GM21515 (cell line): ENCODE measurements at regions not wholly inside any gene's neighbourhood (a gene's known extent, or its start where the extent isn't known, plus 50 kb on each side); places are given as distances from the start of the nearest gene placed in this dataset.

Source experiments
- ATAC-seq: cut with Tn5 transposase; IDR thresholded peaks from one replicate; pipeline ENCODE4 v1.9.1; 2021; ENCODE audit not compliant: unreplicated experiment

DNA sequence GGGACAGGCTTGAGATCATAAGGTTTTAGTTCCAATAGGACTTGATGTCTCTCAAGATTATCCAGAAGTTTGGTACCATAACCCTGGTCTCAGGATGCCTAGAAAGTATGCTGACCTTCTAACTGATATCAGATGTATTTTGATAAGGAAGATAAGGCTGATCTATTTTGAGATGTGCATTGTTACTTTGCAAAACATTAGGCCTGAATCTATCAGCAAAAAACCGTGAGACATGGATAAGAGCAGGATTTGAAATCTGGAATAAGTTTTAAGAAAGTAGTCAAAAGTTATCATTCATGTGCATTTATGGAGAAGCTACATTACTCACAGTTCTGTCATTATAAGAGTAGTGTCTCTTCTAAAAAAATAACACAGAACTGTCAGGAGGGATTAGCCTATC is 467.1 kb upstream of the HS3ST1 start:
- no peak for ATAC-seq

DNA sequence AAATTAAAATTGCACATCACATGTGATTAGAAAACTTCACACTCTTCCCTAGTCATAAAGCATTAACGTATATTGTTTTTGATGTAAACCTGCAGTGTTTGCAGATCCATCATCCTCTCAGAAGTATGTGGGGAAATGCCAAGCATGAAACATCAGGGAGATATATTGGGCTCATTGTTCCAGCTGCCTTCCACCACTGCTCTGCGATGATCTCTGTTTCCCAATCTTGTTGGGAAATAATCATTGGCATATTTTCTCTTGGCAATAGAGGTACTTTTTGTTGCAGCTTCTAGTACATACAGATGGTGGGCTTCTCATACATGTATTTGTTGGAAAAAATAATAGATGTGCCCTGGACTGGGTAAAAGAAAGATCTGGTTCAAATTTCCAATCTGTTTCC is 466.3 kb upstream of the HS3ST1 start:
- no peak for ATAC-seq

DNA sequence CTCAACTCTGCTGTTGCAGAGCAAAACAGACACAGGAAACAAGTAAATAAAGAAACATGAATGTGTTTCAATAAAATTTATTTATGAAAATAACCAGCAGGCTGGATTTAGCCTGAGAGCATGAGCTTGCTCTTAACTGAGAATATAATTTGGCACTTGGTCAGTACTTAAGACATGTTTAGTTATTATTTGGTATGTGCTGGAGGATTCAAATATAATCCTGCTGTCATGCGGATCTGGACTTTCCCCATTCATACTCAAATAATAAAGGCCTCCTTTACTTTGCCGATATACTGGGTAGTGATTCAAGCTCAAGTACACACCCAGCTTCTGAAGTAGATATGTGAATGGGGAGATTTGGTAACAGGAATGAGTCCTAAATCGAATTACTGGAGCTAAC is 465.5 kb upstream of the HS3ST1 start:
- ATAC-seq, result no peak

DNA sequence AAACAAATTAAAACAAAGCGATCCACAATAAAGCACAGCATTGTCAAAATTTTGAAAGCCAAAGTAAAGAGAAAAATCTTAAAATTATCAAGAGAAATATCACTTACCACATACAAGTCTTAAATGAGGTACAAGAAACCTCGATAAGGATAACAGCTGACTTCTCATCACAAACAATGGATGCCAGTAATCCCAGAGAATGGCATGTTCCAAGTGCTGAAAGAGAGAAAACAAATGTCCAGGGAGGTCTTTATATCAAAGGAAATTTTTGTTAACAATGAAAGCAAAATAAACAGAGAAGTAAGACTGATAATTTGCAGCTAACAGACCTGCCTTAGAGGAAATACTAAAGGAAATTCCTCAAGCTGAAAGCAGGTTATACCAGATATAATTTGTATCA is 460.4 kb upstream of the HS3ST1 start:
- no peak for ATAC-seq

DNA sequence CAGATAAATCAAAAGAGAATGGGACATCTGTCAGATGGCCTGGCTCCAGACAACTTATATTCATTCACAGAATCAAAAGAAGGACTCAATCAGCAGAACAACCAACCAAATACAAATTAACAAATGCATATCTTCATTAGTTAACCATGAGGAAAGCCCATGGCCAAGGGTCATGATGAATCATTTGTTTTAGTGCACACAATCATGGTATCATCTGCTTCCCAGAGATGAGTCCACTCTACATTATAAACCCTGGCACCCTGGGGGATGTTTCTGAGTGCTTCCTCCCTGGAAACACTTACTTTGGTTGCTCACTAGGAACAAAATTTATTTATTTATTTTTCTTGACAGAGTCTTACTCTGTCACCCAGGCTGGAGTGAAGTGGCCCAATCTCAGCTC is 453.3 kb upstream of the HS3ST1 start:
- no peak for ATAC-seq

DNA sequence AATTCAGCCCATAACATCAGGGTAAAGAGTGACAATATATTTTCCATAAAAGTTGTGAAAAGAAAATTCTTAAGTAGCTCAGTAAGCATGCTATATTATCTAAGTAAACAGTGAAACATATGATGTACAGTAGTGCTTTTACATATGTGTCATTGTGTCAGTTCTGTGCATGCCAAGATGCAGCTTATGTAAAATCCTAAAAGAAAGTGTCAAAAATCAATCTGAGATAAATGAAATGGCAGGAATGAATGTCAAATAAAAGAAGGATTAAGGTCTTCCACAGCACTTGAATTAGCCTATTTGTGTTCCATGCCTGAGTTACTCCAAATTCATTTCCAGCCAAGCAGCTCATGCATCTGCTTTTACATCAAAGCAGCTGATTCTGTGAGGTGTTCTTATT is 452.7 kb upstream of the HS3ST1 start:
- ATAC-seq, result no peak

DNA sequence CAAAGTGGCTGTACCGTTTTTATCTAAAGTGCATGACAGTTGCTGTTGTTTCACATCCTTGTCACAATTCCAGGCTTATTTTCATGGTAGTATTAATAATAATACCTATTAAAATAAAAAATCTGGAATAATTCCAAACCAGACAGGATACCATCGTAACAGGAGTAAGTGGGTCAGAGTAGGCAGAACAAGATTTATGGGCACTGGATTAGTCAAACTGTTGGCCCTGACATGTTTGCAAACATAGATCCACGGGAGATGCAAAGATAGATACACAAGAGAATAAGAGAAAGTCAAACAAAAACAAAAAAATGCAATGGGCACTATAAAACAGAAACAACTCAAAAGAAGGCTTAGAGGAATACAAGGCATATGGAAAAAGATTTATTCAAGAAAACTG is 449.5 kb upstream of the HS3ST1 start:
- no peak for ATAC-seq

DNA sequence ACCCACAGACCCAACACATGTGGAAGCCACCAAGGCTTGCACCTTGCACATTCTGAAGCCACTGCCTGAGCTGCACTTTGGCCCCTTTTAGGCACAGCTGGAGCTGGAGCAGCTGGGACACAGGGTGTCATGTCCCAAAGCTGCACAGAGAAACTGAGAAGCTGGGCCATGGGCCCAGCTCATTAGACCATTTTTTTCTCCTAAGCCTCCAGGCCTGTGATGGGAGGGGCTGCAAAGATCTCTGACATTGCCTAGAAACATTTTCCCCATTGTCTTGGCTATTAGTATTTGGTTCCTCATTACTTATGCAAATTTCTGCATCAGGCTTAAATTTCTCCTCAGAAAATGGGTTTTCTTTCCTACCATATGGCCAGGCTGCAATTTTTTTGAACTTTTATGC is 447.4 kb upstream of the HS3ST1 start:
- ATAC-seq, result no peak

DNA sequence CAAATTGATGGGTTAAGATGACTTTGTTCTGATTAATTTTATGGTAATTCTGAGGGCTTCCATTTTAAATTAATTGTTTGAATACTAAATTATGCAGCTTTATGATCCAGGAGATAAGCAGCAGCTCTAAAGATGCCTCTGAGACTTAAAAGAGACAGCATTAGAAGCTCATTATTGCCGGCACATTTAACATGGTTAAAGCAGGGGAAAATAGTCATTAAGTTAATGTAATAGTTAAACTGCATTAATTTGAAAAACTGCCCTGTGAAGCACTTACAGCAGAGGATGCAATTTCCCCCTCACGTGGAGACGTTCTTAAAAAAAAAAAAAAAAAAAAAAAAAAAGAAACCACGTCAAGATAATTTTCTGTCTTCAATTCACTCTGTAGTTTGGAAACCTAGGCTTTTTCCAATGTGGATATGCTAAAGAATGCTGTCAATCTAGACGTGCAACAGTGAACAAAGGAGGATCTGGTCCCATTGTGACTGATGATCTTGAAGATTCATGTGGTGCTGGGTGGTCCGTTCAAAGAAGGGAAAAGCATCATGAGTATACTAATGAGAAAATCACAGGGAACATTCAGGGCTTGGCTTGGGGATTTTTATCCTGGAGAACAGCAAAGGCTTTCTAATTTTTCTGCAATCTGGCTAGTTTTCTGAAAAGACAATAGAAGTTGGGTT is 440.6 kb upstream of the HS3ST1 start:
- no peak for ATAC-seq

DNA sequence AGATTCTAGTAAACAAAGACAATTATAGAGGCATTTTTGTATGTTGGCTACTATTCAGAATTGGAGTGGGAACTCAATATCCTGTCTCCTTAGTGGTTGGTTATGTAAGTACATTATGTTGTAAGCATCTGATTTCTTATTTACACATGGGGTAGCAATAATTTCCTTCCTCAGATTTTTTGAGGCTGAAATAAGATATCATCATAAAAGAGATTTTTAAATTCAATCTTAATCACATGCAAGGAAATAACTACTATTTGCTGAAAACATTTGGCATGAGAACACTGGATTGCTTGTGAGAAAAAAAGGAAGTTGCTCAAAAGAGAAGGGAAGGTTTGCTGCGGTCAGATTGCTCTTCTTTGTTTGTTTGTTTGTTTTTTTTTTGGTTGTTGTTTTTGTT is 437.7 kb upstream of the HS3ST1 start:
- no peak for ATAC-seq

DNA sequence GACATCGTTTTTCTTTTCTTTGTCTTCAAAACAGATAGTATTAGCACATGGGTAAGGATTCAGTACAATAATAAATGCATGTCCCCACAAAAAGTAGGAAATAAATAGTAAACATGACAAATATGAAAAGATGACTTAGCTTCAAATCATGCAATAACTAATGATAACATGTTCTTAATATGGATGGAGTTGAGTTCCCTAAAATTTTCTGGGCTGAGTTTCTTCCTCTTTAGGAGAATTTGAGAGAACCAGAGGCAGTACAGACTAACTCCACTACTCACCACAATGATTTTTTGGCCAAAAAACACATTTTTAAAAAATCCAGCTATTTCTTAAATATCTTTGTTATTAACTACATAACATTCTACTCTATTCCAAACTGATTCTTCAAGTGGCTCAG is 432.3 kb upstream of the HS3ST1 start:
- ATAC-seq, result no peak

DNA sequence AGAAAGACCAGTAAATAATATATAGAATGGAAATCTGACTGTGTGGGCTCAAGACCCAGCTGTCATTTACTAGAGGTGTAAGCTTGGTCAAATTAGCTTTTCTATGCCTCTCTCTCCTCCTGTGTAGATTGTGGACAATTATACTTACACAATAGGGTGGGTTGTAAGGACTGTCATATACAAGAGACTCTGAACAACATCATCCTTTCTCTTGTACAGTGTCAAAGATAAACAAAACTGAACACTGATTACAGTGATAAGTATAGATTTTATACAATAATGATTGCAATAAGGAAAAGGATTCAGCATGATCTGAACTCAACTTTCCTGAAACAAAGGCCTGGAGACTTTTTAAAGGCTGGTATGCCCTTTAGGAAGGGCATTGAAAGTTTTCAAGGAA is 429.2 kb upstream of the HS3ST1 start:
- ATAC-seq, result no peak

DNA sequence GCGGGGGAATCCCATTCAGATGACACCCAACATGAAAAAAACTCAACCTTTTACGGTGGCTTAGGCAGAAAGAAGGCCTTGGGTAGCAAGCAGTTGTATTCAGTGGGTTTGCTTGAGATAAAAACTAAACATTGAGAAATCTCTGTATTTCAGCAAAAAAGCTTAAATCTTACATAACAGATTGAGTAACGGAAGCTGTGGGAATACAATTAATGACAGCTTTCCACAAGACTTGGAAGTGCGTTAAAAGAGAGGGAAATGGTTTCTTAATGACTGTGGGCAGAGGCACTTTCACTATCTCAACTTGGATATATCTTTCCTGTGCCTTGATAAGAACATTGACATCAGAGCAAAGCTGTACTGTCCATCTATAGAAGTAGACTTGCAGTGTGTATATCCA is 418.5 kb upstream of the HS3ST1 start:
- ATAC-seq, result no peak

DNA sequence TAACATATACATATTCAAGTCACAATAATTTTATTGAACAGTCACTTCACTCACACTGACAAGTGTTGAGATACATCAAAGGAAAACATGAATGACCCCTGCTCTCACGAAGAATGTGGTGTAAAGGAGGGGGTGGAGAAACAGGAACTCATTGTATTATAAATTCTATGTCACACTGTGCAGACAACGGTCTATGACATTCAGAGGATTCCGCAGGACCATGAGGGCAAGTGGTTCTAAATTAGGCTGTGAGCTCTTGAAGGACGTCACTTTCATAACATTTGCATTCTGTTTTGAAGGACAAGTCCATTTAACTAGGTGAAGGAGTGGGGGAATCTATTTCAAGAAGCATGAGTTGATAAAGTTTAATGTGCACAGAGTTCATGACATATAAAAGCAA is 415.2 kb upstream of the HS3ST1 start:
- ATAC-seq, result no peak

DNA sequence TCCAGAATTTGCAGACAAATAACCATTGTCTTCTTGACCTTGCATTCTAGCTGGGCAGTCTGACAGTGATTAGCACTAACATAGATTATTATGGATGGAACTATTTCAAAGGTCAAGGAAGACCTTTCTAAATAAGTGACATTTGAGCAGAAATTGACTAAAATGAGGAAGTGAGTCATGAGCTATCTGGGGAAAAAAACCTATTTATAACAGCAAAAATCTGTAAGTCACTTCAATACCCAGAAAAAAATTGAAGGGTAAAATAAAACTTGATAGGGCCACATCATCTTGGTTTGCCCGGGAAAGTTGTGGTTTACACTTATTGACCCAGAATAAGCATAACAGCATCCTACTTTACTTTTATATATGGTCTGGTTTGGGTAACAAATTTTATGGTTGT is 414.6 kb upstream of the HS3ST1 start:
- ATAC-seq, result no peak

DNA sequence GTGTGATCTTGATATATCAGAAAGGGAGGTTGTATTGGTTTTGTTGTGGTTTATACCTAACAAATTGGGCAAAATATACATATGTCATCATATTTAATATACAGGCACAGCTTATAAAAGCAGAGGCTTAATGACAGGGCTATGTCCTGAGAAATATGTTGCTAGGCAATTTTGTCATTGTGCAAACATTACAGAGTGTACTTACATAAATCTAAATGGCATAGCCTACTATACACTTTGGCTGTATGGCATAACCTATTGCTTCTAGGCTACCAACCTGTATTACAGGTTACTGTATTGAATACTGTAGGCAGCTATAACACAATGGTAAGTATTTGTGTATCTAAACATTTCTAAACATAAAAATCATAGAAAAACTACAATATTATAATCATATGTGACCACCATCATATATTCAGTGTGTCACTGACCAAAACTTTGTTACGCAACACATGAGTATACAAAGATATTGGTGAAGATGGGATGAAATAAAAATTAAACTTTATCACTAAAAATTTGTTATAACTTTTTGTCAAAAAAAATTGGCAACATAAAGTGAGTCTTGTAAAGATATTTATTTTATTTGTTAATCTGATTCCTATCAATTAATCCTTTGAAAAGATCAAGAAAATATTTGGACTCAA is 414.0 kb upstream of the HS3ST1 start:
- ATAC-seq, result no peak

DNA sequence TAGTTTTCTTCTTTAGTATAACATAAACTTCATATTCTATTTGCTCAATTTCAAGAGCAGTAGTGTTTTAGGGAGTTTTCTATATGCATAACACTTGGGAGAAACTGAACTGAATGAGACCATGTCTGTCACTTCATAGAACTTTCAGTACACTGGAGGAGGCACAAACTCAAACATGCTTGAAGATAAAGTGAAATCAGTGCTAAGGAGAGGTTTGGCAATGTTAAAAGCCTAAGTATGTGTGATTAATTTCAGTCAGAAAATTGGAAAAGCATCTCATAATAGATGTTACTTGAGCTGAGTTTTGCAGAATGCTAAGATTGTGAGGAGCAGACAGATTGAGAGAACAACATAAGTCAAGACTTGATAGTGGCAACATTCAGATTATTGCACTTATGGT is 411.2 kb upstream of the HS3ST1 start:
- no peak for ATAC-seq

DNA sequence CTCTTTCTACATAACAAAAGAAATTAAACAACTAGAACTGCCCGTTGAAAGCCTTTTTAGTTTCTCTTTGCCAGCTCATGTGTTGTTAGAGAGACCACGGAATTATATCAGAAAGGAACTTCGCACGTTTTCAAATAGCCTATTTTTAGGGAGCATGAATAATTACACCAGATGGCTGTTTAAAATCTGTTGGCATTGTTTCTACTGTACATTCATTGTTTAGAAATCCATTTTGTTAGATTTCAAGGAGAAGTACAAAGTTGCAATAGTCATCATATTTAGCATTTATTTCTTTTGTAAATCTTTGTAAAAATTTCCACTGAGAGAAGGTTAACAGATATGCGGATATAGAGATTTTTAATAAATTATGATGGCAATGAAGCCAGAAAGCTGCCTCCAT is 403.0 kb upstream of the HS3ST1 start:
- ATAC-seq, result no peak

DNA sequence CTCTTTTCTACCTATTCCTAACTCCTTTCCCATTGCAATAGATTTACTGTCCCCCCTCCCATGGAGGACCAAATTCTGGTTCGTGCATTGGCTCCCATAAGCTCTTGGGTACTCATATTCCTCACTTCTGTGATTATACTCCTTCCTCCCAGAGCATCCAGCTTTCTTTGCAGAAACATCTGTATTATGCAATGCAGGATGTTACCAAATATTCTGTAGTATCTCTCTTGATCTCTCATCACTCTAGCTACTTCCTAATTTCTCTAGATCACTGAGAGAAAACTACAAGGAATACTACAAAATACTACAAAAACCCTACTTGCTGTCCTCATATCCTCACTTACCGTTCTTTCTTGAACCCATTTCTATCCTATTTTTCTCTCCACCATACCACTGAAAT is 395.9 kb upstream of the HS3ST1 start:
- ATAC-seq, result no peak

DNA sequence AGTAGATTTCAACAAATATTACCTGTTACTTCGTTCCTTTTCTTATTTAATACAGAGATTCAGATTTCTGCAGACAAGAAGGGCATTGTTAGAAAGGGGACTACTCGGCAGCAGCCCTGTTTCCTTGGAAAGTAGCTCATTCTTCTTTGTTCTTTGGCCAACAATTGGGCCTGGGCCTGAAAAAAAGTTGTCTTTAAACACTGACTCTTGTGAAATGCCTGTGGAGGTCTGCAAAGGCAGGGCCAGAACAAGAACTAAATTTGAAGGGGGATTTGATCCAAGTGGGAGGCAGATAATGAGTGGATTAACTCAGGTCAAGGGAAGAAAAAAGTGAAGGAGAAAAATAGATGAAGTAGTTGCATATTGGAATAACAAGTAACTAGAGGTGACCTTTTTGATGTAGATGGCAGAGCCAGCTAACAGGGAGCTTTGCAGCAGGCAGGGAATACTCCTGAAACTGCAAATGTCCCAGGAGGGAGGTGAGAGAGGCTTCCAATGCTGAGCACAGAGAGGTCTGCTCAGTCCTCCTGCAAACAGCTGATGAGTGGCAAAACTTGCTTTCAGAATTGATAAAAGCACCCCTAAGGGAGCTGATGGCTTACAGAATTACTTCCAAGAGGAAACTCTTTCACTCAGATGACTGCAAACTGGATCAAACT is 393.2 kb upstream of the HS3ST1 start:
- ATAC-seq, result no peak

DNA sequence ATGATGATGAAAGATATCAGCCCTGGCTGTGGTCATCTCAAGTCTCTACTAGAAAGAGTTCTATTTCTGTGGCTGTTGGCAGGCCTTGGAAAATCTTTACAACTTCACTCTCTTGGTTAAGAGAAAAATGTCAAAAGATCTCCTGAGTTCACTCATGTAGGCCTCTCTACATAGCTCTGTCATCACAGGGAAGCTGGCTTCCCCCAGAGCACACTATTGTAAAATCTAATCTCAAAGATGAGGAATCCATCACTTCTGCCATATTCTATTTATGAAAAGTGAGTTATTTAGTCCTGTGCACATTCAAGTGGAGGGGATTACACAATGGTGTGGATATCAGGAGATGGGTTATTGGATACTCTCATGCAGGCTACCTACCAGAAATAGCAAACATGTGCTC is 388.4 kb upstream of the HS3ST1 start:
- no peak for ATAC-seq

DNA sequence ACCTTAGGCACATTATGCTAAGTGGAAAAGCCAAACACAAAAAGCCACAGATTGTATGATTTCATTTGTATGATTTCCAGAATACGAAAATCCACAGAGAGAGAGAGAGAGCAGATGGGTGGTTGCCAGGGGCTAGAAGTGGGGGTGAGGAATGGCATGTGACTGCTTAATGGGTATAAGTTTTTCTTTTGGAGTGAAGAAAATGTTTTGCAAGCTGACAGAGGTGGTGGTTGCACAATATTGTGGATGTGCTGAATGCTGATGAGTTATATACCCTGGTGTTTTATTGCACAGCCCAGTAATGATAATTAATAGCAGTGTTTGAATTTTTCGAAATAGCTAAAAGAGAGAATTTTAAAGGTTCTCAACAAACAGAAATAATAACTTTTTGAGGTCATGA is 386.1 kb upstream of the HS3ST1 start:
- ATAC-seq, result no peak
